ENCODE measurements at regions not wholly inside any gene's neighbourhood (a gene's known extent, or its start where the extent isn't known, plus 50 kb on each side); places are given as distances from the start of the nearest gene placed in this dataset.

GRCh38 chr1:81574408-81574807, 226.3 kb upstream of the ADGRL2 start:
- peak; percentile 2 for DNase-seq (ENCODE audit: low spot score)

GRCh38 chr1:81573458-81573857, 227.3 kb upstream of the ADGRL2 start:
- no peak for DNase-seq (ENCODE audit: low spot score)

GRCh38 chr1:81571946-81572345, 228.8 kb upstream of the ADGRL2 start:
- no peak for DNase-seq (ENCODE audit: low spot score)

GRCh38 chr1:81569761-81570160, 231.0 kb upstream of the ADGRL2 start:
- DNase-seq (ENCODE audit: low spot score) = no peak

GRCh38 chr1:81563632-81564031, 237.1 kb upstream of the ADGRL2 start:
- no peak for DNase-seq (ENCODE audit: low spot score)

GRCh38 chr1:81562934-81563333, 237.8 kb upstream of the ADGRL2 start:
- DNase-seq (ENCODE audit: low spot score) = no peak

- DNase-seq (ENCODE audit: low spot score) = no peak
Observed at GRCh38 chr1:81560629-81561028, 240.1 kb upstream of the ADGRL2 start.

- DNase-seq (ENCODE audit: low spot score) = no peak
Observed at GRCh38 chr1:81559662-81560350, 240.9 kb upstream of the ADGRL2 start.

GRCh38 chr1:81558291-81559076, 242.2 kb upstream of the ADGRL2 start:
- DNase-seq (ENCODE audit: low spot score) = no peak

GRCh38 chr1:81556968-81557367, 243.8 kb upstream of the ADGRL2 start:
- no peak for DNase-seq (ENCODE audit: low spot score)

- DNase-seq (ENCODE audit: low spot score) = no peak
Observed at GRCh38 chr1:81554534-81554933, 246.2 kb upstream of the ADGRL2 start.

- no peak for DNase-seq (ENCODE audit: low spot score)
Observed at GRCh38 chr1:81554108-81554507, 246.6 kb upstream of the ADGRL2 start.

GRCh38 chr1:81553503-81553902, 247.2 kb upstream of the ADGRL2 start:
- DNase-seq (ENCODE audit: low spot score) = no peak

GRCh38 chr1:81551946-81552345, 248.8 kb upstream of the ADGRL2 start:
- no peak for DNase-seq (ENCODE audit: low spot score)

GRCh38 chr1:81550753-81551152, 250.0 kb upstream of the ADGRL2 start:
- DNase-seq (ENCODE audit: low spot score) = no peak

GRCh38 chr1:81549588-81550127, 251.1 kb upstream of the ADGRL2 start:
- DNase-seq (ENCODE audit: low spot score) = peak; percentile 5

- no peak for DNase-seq (ENCODE audit: low spot score)
Observed at GRCh38 chr1:81548918-81549587, 251.7 kb upstream of the ADGRL2 start.

- DNase-seq (ENCODE audit: low spot score) = no peak
Observed at GRCh38 chr1:81547912-81548303, 252.8 kb upstream of the ADGRL2 start.

- no peak for DNase-seq (ENCODE audit: low spot score)
Observed at GRCh38 chr1:81547261-81547911, 253.3 kb upstream of the ADGRL2 start.

- DNase-seq (ENCODE audit: low spot score) = no peak
Observed at GRCh38 chr1:81545734-81546133, 255.0 kb upstream of the ADGRL2 start.

GRCh38 chr1:81543764-81544163, 257.0 kb upstream of the ADGRL2 start:
- DNase-seq (ENCODE audit: low spot score) = no peak

GRCh38 chr1:81542196-81542595, 258.5 kb upstream of the ADGRL2 start:
- DNase-seq (ENCODE audit: low spot score) = no peak
